ENCODE measurements at regions not wholly inside any gene's neighbourhood (a gene's known extent, or its start where the extent isn't known, plus 50 kb on each side); places are given as distances from the start of the nearest gene placed in this dataset.

- H3K9me3 Mint-ChIP-seq = no peaks in the 10 kb centered on the region
- H3K27ac Mint-ChIP-seq = no peak overlapping the region
- H3K4me3 Mint-ChIP-seq = no peak overlapping the region
- Histone ChIP-seq H3K4me2 (no peak overlapping the region), H3K9me3 (ENCODE audit: low read depth) (no peaks in the 10 kb centered on the region), H3K9ac (no peak overlapping the region), H3K4me1 (no peaks in the 10 kb centered on the region), H2AFZ (replicated peaks) (no peak overlapping the region), H3F3A (ENCODE audit: low read depth) (no peaks in the 10 kb centered on the region), H4K20me1 (ENCODE audit: low read depth) (no peaks in the 10 kb centered on the region), H3K27ac (no peak overlapping the region), H3K36me3 (no peaks in the 10 kb centered on the region), H3K4me3 (no peak overlapping the region), H3K79me2 (ENCODE audit: low read depth) (no peaks in the 10 kb centered on the region), H3K27me3 (no peaks in the 10 kb centered on the region)
- no peak for TF ChIP-seq EZH2phosphoT487 (IDR thresholded peaks at IDR 0.05)
- no peak for TF ChIP-seq CTCF (IDR thresholded peaks at IDR 0.05)
- TF ChIP-seq EZH2 (IDR thresholded peaks at IDR 0.05) = no peak
- H3K27me3 Mint-ChIP-seq (ENCODE audit: insufficient read depth, low read depth) = no peaks in the 10 kb centered on the region
- DNase-seq (ENCODE audit: low spot score) = no peak
- no peaks in the 10 kb centered on the region for H3K36me3 Mint-ChIP-seq
- H3K4me1 Mint-ChIP-seq = no peaks in the 10 kb centered on the region
Measured at GRCh38 chr10:53547364-53547763, 774.8 kb upstream of the MBL2 start.

GRCh38 chr10:53543410-53543809, 770.8 kb upstream of the MBL2 start:
- Mint-ChIP-seq H3K27me3 (ENCODE audit: insufficient read depth, low read depth) (no peaks in the 10 kb centered on the region), H3K4me1 (no peaks in the 10 kb centered on the region), H3K4me3 (no peak overlapping the region), H3K9me3 (no peaks in the 10 kb centered on the region), H3K36me3 (no peaks in the 10 kb centered on the region), H3K27ac (no peak overlapping the region)
- Histone ChIP-seq H3K4me3 (no peak overlapping the region), H3K4me2 (no peak overlapping the region), H3K27me3 (no peaks in the 10 kb centered on the region), H3K9ac (no peak overlapping the region), H3K4me1 (no peaks in the 10 kb centered on the region), H3K9me3 (ENCODE audit: low read depth) (no peaks in the 10 kb centered on the region), H4K20me1 (ENCODE audit: low read depth) (no peaks in the 10 kb centered on the region), H3K27ac (no peak overlapping the region), H2AFZ (replicated peaks) (no peak overlapping the region), H3K79me2 (ENCODE audit: low read depth) (no peaks in the 10 kb centered on the region), H3F3A (ENCODE audit: low read depth) (no peaks in the 10 kb centered on the region), H3K36me3 (no peaks in the 10 kb centered on the region)
- DNase-seq (ENCODE audit: low spot score) = no peak
- TF ChIP-seq EZH2phosphoT487 (IDR thresholded peaks at IDR 0.05) (no peak), EZH2 (IDR thresholded peaks at IDR 0.05) (no peak), CTCF (IDR thresholded peaks at IDR 0.05) (no peak)

- H3K9me3 Mint-ChIP-seq = no peaks in the 10 kb centered on the region
- Histone ChIP-seq H2AFZ (replicated peaks) (no peak overlapping the region), H3K79me2 (ENCODE audit: low read depth) (no peaks in the 10 kb centered on the region), H3K4me3 (no peak overlapping the region), H3K9ac (no peak overlapping the region), H4K20me1 (ENCODE audit: low read depth) (no peaks in the 10 kb centered on the region), H3K36me3 (no peaks in the 10 kb centered on the region), H3K4me2 (no peak overlapping the region), H3K9me3 (ENCODE audit: low read depth) (no peaks in the 10 kb centered on the region), H3K4me1 (no peaks in the 10 kb centered on the region), H3K27ac (no peak overlapping the region), H3K27me3 (no peaks in the 10 kb centered on the region), H3F3A (ENCODE audit: low read depth) (no peaks in the 10 kb centered on the region)
- no peaks in the 10 kb centered on the region for H3K4me1 Mint-ChIP-seq
- DNase-seq (ENCODE audit: low spot score) = no peak
- no peaks in the 10 kb centered on the region for H3K36me3 Mint-ChIP-seq
- peaks cover 2% of the 10 kb centered on the region for H3K27me3 Mint-ChIP-seq (ENCODE audit: insufficient read depth, low read depth)
- H3K27ac Mint-ChIP-seq = no peak overlapping the region
- no peak for TF ChIP-seq CTCF (IDR thresholded peaks at IDR 0.05)
- TF ChIP-seq EZH2 (IDR thresholded peaks at IDR 0.05) = no peak
- TF ChIP-seq EZH2phosphoT487 (IDR thresholded peaks at IDR 0.05) = no peak
- H3K4me3 Mint-ChIP-seq = no peak overlapping the region
Measured at GRCh38 chr10:53537508-53537907, 764.9 kb upstream of the MBL2 start.

GRCh38 chr10:53536322-53536721, 763.7 kb upstream of the MBL2 start:
- no peaks in the 10 kb centered on the region for H4K20me1 ChIP-seq (ENCODE audit: low read depth)
- H3K27ac ChIP-seq = no peak overlapping the region
- no peaks in the 10 kb centered on the region for H3K36me3 ChIP-seq
- Mint-ChIP-seq H3K4me1 (no peaks in the 10 kb centered on the region), H3K36me3 (no peaks in the 10 kb centered on the region), H3K27me3 (ENCODE audit: insufficient read depth, low read depth) (peaks cover 2% of the 10 kb centered on the region), H3K27ac (no peak overlapping the region), H3K4me3 (no peak overlapping the region), H3K9me3 (no peaks in the 10 kb centered on the region)
- TF ChIP-seq CTCF (IDR thresholded peaks at IDR 0.05) (no peak), EZH2 (IDR thresholded peaks at IDR 0.05) (no peak), EZH2phosphoT487 (IDR thresholded peaks at IDR 0.05) (no peak)
- H3K4me3 ChIP-seq = no peak overlapping the region
- H3K4me2 ChIP-seq = no peak overlapping the region
- no peak overlapping the region for H2AFZ ChIP-seq (replicated peaks)
- no peak for DNase-seq (ENCODE audit: low spot score)
- no peaks in the 10 kb centered on the region for H3K4me1 ChIP-seq
- no peaks in the 10 kb centered on the region for H3K9me3 ChIP-seq (ENCODE audit: low read depth)
- no peaks in the 10 kb centered on the region for H3K79me2 ChIP-seq (ENCODE audit: low read depth)
- H3K27me3 ChIP-seq = no peaks in the 10 kb centered on the region
- H3K9ac ChIP-seq = no peak overlapping the region
- no peaks in the 10 kb centered on the region for H3F3A ChIP-seq (ENCODE audit: low read depth)
